Stimulated activated CD8-positive, alpha-beta memory T cell treated with anti-CD3 and anti-CD28 coated beads, Interleukin-7, amount 100 ng/mL, for 4 hours (primary cell): ENCODE measurements at regions not wholly inside any gene's neighbourhood (a gene's known extent, or its start where the extent isn't known, plus 50 kb on each side); places are given as distances from the start of the nearest gene placed in this dataset.
"Not testable (repeated sequence)": the region's sequence is repeated elsewhere in the genome, so short reads cannot be mapped to it uniquely, and the experiment has no call there.

ENCODE experiments used
- DNase-seq, 2 donors: peaks; one replicate each; pipeline ENCODE4 v3.0.0-alpha.2; 2020; ENCODE audit warnings: low read depth in 2 of 2

- no peak for DNase-seq
Observed at GRCh38 chr9:119763260-119763659, 394.0 kb upstream of the BRINP1 start.

DNA sequence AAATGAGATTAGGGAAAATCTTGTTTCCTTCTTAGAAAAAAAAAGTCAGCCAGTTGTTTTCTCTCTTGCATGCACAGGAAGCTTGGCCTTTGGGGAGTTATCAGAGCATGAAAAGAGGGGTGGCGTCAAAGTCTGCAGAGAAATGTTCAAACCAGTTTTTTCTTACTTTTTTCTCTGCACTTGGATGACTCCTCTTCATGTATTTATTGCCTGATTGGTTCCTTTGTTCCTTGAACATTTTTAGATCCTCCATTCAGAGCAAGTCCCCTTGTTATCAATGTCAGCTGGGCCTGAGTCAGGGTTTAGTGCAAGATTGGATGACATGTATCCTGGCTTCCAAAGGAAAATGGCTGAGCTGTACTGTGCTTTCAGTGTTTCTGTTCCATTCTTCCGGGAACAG, 392.6 kb upstream of the BRINP1 start:
- no peak for DNase-seq

- DNase-seq: no peak
Observed at GRCh38 chr9:119758990-119759389, 389.8 kb upstream of the BRINP1 start.

- no peak for DNase-seq
Observed at GRCh38 chr9:119758241-119758640, 389.0 kb upstream of the BRINP1 start.

- DNase-seq: no peak
Observed at GRCh38 chr9:119739476-119739875, 370.2 kb upstream of the BRINP1 start.

- no peak for DNase-seq
Observed at GRCh38 chr9:119736491-119737454, 367.5 kb upstream of the BRINP1 start.

- DNase-seq: no peak
Observed at GRCh38 chr9:119727988-119728387, 358.8 kb upstream of the BRINP1 start.

DNA sequence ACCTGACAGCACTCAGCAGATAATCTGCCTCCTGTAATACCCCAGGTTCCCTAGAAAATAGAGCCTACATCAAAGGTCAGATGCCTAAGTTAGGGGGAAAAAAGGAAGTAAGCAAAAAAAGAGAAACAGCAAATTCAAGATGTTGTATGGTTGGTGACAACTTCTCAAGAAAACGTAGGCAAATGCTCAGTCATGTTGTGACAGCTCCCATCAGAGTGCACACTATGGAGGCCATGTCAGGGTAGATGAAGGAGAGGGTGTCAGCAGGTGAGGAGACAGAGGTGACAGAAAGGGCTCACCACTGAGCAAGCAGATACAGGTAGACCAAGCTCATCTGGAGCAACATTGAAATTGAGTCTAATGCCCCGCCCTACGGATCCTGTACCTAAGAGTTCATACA, 356.8 kb upstream of the BRINP1 start:
- no peak for DNase-seq

DNA sequence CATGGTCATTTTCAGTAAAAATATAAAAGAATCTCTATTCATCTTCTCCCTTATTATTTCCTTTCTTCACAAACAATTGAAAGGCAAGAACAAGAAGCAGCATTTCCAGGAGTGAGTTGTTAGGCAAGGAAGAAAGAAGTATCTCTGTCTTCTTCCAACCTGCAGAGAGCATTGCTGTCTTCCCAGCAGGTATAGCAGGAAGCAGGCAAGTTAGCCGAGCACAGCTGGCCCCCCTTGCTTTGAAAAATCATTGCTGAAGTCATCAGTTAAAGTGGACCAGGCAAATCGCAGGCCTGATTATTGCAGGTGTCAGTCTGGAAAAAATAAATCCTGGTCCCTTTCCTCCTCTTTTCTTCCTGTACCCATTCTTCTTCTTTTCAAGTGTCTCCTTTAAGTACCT, 353.1 kb upstream of the BRINP1 start:
- DNase-seq: no peak

DNA sequence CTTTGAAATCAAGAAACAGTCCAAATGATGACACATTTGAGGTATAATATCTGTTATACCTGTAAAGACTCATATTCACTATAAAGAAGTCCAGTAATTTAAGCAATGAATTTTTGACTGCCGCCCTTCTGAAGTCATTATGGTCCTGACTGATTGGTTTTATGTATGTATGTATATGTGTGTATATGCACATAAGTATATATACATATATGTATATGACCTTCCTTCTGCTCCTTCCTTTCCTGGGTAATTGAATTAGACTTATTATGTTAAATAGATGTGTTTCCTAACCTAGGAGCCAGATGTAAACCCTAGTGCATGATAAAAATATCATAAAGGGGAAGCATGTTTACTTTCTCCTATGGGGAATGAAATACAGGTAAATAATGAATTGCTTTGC, 343.1 kb upstream of the BRINP1 start:
- DNase-seq: no peak

DNA sequence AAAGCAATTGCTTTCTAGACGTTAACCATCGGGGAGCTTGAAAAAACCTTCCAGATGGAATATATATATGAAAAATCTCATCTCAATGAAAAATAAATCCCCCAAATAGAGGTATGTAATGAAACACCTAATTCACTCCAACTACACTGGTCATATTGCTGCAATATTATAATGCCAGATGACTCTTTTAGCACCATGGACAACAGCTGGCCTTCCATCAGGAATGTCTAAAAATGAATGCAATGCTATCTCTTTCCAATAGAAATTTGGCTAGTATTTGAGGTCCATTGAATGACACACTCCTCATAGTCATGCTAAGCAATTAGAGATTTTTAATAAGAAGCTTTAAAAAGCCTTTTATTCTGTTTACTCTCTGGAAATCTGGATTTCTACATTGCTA, 340.2 kb upstream of the BRINP1 start:
- DNase-seq: no peak

DNA sequence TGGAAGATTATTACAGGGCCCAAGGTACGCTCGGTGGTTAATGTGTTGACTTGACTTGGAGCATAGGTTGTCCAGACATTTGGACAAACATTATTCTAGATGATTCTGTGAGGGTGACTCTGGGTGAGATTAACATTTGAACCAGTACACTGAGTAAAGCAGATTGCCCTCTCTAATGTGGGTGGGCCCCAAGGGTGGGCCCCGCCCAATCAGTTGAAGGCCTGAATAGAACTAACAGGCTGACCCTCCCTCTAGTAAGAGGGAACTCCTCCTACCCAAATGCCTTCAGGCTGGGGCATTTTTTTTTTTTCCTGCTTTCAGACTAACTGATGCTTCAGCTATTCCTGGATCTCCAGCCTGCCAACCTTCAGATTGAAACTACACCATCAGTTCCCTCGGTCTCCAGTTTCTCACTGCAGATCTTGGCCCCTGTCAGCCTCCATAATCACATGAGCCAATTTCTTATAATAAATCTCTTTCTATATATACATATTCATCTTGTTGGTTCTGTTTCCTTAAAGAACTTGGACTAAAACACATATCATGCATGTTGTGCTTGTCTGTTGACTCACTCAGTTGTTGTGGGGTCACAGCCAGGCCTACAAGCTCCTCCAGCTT, 338.1 kb upstream of the BRINP1 start:
- DNase-seq: no peak

DNA sequence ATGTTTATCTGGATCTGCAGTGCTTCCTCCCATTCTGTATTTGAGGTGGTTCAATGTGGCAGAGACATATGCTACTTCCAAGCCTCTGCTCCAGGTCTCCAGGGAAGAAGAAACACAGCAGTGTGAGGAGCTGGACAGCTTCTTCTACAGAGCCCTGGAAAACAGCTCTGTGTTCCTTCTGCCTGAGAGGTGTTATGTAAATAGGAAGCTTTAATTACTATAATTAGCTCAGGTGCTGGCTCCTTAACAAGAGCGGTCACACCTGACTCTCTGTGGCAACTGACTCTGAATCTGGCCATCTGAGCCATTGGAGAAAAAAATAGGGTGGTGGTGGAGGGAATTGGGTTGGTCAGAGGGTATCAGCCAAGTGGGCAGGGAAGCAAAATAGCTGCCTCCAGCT, 332.4 kb upstream of the BRINP1 start:
- DNase-seq: no peak

DNA sequence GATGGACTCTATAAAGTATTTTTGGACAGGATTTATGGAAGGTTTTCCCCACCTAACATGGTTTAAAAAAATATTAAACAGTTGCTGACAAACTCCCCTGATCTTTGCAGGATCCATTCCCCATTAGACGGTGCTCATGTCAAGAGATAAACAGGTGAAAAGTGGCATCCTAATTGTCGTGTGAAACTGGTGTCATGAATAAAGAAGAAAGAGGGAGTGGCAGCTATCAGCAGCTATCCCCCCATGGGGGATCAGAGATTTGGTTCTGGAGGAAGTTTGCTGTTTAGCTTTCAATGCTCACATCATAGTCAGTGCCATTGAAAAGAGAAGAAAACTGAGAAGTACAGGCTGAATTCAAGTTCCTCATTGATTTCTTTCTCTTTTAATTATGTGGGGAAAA, 329.3 kb upstream of the BRINP1 start:
- DNase-seq: no peak

DNA sequence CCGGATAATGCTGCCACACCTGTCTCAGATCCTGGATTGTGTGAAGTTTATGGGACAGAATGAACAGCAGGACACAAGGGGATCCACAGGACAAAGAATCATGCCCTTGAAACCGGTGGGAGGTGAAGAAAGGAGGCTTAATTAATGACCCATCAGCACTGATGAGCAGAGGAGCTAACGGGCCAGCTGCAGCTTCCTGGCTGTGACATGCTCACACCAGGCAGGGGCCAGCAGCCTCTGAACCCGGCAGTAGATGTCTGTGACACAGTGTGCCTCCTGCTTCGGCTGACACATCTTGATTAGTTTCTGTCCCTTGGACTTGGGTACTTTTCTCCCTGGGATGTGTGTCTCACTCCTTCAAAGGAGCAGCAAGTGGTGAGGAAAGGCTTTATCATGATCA, 328.8 kb upstream of the BRINP1 start:
- DNase-seq: no peak

DNA sequence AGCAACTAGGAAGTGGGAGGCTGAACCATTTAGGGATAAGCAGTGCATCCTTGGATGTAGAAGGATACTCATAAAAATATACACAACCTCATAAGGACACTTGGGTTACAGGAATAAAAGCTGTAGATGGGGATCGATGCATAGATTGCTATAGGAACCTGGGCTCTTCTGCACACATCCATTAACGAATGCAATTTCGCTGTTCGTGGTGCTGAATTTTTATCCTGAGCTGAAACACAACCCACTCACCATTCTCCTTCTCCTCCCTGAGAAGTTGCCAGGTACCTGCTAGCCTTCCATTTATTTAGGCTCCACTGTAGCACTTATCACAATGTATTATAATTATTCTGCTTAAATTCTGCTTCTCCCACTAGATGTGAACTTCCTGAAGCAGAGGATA, 320.6 kb upstream of the BRINP1 start:
- DNase-seq: no peak

GRCh38 chr9:119688547-119688946, 319.3 kb upstream of the BRINP1 start:
- no peak for DNase-seq

GRCh38 chr9:119677811-119678505, 308.7 kb upstream of the BRINP1 start:
- no peak for DNase-seq

DNA sequence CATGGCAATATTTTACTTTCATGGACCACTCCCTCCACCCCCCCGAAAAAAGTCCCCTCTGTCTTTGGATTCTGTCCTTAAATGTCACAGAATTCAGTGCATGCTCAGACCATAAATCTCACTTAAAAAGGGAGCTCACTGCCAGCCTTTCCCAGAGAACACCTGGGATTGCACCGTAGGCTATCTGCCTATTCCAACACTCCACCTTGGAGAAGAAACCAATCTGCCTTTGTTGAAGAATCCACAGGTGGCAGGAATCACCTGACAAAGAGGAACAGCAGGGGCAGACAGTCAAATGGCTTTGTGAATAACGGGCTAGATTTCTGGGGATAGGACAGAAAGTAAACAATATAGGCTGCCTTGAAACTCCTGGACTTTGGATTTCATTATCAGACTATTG, 306.7 kb upstream of the BRINP1 start:
- no peak for DNase-seq

- not testable (repeated sequence) for DNase-seq
Observed at GRCh38 chr9:119672763-119673162, 303.5 kb upstream of the BRINP1 start.

GRCh38 chr9:119667916-119668315, 298.7 kb upstream of the BRINP1 start:
- no peak for DNase-seq

DNA sequence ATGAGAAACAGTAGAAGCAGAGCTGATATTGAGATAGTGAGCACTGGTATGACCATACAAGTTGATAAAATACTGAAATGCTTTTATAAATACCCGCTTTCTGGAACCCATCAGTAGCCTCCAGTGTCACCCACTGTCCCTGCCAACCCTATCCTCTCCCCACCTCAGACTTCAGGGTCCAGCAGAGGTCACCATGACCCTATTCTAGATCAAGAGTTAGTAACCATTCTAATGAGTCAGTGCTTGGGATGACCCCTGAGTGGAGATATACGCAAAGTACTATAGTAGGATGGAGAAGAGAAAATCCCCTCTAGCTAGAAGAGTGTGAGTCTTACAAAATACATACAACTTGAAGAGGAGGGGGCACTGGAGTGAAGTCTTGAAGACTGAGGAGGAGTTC, 297.9 kb upstream of the BRINP1 start:
- DNase-seq: no peak

GRCh38 chr9:119662329-119662728, 293.1 kb upstream of the BRINP1 start:
- no peak for DNase-seq
